HG02870 (cell line): ENCODE measurements at regions not wholly inside any gene's neighbourhood (a gene's known extent, or its start where the extent isn't known, plus 50 kb on each side); places are given as distances from the start of the nearest gene placed in this dataset.

Source experiments
- ATAC-seq: cut with Tn5 transposase; IDR thresholded peaks from one replicate; pipeline ENCODE4 v1.9.1; 2021; ENCODE audit warnings: mild to moderate bottlenecking, moderate library complexity; ENCODE audit not compliant: unreplicated experiment

DNA sequence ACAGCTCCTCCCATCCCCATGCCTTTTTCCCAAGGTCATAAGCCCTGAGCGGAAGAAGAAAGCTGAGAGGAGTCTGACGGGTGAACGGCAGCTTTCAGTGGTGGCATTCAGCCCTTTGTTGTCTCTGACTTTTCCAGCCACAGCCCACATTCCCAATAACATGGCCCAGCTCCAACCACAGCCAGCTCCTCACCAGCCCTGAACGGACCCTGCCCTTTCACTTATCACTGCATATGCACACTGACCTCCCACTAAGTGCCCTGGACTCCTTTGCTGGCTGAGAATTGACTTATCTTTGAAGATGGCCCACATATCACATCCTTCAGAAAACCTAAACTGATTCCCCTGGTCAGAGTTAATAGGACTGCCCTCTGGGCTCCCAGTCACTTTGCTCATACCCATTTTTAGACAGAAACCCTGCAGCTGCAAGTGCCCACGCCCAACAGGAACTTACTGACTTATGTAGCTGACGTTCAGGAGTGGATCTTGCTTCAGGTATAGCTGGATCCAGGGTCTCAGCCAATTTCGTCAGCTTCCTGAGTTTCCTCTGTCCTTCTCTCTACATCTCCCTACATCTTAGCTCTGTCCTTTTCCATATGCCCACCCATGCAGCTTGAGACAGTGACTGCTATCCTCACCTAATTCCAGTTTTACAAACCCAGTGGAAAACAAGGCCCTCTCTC is 348.5 kb upstream of the PROK2 start:
- ATAC-seq: no peak

DNA sequence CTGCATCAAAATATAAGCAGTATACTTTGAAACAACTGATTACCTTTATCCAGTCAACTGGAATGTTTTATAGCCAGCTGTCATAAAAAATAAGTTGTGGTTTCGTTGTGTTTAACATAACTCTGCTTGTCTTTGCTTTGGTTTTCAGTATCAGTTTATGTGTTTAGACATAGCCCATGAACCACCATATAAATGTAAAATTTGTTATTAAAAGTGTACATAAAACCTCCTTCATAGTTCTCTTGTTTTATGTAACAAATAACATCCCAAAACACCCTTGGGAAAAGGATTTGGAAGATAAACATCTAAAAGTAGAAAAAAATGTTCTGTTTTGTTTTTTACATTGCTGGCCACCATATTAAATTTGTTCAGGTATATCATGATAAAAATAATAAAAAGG is 347.0 kb upstream of the PROK2 start:
- no peak for ATAC-seq

DNA sequence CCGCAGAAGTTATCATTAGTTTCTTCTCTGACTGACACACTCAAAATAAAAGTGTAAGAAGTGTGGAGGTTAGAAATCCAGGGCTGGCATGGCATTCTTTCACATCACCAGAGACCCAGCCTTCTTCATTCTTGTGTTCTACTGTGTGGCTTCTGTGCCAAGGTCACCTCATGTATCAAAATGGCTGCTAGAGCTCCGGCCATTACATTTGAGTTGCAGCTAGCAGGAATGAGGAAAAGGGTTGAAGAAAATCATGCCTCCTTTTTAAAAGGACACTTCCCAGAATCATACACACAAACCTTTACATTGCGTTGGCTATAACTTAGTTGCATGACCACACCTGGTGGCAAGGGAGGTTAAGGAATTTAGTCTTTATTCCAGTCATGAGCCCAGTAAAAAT is 345.6 kb upstream of the PROK2 start:
- ATAC-seq: no peak

GRCh38 chr3:72129501-72130094 is 344.6 kb upstream of the PROK2 start:
- no peak for ATAC-seq

GRCh38 chr3:72128921-72129320 is 344.0 kb upstream of the PROK2 start:
- no peak for ATAC-seq

DNA sequence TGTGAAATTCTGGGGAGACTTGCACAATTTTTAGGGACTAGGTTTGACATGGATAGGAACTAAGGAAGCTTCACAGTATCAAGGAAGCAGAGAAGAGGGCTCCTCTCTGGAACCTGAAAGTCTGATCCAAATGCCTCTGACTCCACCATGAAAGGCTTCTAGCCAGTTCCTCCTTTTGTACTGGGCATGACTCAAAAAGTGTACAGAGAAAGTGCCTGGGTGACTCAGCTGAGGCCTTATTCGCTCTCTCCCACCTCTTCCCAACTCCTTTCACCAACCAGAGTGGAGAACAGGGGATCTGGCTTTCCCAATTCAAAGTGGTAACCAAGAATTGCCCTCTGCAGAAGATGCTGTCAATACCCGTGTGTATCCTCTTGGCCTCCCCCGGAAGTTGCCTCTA is 342.9 kb upstream of the PROK2 start:
- ATAC-seq: peak; percentile 53

DNA sequence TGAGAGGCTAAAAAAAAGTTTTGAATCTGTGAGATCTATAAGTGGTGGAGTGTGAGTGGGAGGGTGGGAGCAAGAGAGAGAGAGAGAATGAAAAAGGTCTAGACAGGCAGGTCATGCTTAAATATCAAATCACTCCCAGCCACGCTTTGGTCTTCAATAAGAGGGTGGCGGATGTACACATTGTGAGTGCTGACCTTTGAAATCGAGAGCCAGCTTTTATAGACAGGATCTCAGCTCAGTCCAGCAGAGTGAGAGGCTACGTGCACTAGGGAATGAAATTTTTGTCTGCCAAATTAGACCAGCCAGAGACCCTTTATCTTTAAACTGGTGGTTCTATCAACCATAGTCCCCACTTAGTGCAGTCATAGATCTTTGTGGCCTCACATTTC is 342.3 kb upstream of the PROK2 start:
- ATAC-seq: no peak

GRCh38 chr3:72126441-72127223 is 341.7 kb upstream of the PROK2 start:
- ATAC-seq: no peak

DNA sequence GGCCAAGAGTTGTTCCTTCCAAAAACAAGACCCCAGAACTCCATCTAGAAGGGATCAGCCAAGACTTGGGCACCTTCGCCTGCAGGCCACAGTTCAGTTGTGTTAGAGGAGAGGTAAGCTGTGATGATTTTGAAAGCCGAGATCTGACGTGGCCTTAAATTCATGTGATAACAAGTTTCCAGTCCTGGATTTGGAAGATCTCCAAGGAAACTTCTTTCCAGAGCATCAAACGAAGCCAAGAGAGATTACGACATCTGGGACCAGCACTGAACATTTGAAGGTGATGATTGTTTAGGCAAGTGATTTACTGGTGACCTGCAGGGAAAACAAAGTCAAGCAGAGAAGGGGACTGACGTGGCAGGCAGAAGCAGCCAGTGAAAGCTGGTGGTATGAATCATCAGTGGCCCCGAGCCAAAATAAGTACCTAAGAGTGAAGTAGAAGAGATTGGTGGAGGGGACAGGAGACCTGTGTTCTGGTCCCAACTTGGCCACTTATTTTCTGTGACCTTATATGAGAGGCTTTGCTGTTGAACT is 339.0 kb upstream of the PROK2 start:
- peak; percentile 64 for ATAC-seq

DNA sequence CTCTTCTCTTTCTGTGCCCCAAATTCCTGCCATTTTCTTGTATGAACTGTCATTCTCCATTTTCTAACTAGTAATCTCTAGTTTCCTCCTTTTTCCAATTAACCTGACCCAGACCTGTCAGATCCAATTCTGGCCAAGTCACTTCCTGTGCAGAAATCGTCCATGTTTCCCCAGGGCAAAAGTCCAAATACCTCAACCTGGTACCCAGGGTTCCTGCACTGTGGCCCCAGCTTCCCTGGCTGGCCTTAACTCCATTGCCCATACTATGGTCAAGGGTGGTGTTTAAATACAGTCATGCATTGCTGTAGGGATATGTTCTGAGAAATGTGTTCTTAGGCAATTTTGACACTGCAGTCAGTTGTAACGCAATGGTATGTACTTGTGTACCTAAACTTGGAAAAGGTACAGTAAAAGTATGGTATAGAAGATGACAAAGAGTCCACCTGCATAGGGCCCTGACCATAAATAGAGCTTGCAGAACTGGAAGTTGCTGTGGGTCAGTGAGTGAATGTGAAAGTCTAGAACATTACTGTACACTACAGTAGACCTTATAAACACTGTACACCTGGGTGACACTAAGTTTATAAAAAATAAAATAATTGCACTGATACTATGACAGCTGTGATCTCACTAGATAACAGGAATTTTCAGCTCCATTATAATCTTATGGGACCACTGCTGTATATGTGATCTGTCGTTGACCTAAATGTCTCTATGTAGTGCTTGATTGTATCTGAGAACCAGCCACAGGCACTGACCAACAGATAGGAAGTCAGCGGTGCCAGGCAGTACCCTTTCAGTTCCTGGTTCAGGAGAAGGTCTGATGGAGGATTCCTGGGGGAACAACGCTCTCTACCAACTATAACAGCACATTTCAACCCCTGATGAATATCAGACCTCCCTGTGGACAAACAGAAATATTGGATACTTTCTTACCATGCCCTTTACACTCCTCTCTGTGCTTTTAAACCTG is 336.1 kb upstream of the PROK2 start:
- ATAC-seq: peak; percentile 80

DNA sequence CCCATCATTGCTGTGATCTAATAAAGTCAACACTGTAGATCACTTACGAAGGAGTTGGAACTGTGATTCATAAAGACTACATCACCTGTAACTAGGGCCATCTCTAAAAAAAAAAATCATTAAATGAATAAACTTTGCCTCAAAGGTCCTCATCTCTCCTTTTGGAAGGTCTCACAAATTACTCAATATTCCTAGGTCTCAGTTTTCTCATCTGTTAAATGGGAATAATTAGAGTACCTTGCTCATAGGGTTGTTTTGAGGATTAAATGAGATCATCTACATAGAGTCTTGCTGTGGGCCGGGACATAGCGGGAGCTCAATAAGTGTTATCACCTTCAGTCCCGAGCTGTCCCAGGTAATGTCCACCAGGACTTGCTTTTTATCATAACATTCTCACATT is 335.1 kb upstream of the PROK2 start:
- ATAC-seq: no peak

DNA sequence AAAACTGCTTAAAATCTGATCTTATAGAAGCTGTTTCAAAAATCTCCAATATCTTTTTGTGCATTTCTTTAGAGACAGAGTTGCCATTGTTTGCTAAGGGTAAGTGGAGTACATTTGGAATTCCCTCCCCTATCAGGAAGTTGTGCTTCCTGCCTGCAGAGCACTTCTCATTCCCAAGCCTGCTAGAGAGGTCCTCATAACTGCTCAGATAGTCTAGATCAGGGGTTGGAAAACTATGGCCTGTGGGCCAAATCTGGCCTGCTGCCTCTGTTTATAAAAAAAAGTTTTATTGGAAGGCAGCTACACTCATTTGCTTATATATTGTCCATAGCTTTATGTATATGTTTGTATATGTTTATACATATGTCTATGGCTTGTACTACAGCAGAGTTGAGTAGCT is 333.7 kb upstream of the PROK2 start:
- ATAC-seq: no peak

DNA sequence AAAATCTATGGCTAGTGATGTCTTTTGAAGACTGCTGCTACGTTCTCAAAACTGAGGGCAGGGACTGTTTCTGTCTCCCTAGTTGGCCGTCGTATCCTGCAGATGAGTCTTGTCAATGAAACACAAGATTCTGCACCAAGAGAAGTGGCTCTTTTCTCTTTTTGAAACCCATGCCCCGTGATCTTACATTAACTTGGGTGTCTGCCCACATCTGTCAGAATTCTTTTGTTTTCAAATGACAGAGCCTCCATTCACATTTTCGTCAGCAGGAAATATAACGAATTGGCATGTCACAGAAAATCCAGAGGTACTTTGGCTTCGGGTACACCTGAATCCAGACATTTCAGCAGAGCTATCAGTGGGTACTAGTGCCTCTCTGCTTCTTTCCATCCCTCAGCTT is 331.3 kb upstream of the PROK2 start:
- ATAC-seq: no peak

DNA sequence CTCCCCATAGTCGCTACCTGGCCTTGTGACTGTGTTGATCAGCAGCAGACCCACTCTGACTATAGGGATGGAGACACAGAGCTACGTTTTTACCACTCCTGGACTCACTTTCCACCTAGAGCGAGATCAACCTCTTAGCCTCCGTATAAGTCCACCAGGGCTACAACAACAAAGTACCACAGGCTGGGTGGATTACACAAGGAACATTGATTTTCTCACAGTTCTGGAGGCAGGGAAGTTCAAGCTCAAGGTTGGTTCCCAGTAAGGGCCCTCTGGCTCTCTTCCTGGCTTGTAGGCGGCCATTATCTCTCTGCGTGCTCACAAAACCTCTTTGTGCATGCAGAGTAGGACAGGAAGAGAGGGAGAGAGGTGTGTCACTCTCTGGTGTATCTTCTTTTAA is 330.4 kb upstream of the PROK2 start:
- ATAC-seq: no peak

GRCh38 chr3:72114773-72115172 is 329.8 kb upstream of the PROK2 start:
- ATAC-seq: no peak

GRCh38 chr3:72113964-72114363 is 329.0 kb upstream of the PROK2 start:
- ATAC-seq: no peak

- no peak for ATAC-seq
Observed at GRCh38 chr3:72113564-72113963, 328.6 kb upstream of the PROK2 start.

GRCh38 chr3:72112435-72112834 is 327.5 kb upstream of the PROK2 start:
- no peak for ATAC-seq

GRCh38 chr3:72111265-72112205 is 326.6 kb upstream of the PROK2 start:
- ATAC-seq: no peak
